GM21717 (cell line): ENCODE measurements at regions not wholly inside any gene's neighbourhood (a gene's known extent, or its start where the extent isn't known, plus 50 kb on each side); places are given as distances from the start of the nearest gene placed in this dataset.
"Not testable (repeated sequence)": the region's sequence is repeated elsewhere in the genome, so short reads cannot be mapped to it uniquely, and the experiment has no call there.

Source experiments
- ATAC-seq: cut with Tn5 transposase; IDR thresholded peaks from one replicate; pipeline ENCODE4 v1.9.1; 2021; ENCODE audit warnings: mild to moderate bottlenecking, moderate library complexity; ENCODE audit not compliant: unreplicated experiment

DNA sequence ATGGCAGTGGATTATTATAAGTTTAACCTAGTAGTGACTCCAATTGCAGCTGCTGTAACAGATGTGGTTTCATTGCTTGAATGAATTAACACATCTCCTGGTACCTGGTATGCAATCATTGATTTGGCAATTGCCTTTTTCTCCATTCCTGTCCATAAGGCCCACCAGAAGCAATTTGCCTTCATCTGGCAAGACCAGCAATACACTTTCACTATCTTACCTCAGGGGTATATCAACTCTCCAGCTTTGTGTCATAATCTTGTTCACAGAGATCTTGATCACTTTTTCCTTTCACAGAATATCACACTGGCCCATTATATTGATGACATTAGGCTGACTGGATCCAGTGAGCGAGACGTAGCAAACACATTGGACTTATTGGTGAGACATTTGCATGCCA is 128.7 kb upstream of the ZC3H12C start:
- no peak for ATAC-seq

GRCh38 chr11:109965445-109965844 is 127.7 kb upstream of the ZC3H12C start:
- ATAC-seq = not testable (repeated sequence)

DNA sequence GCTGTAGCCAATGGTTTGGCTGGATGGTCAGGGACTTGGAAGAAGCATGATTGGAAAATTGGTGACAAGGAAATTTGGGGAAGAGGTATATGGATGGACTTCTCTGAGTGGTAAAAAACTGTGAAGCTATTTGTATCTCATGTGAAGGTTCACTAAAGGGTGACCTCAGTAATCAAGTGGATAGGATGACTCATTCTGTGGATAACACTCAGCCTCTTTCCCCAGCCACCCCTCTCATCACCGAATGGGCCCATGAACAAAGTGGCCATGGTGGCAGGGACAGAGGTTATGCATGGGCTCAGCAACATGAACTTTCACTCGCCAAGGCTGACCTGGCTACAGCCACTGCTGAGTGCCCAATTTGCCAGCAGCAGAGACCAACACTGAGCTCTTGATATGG is 127.3 kb upstream of the ZC3H12C start:
- ATAC-seq = not testable (repeated sequence)

GRCh38 chr11:109967136-109967535 is 126.1 kb upstream of the ZC3H12C start:
- not testable (repeated sequence) for ATAC-seq

DNA sequence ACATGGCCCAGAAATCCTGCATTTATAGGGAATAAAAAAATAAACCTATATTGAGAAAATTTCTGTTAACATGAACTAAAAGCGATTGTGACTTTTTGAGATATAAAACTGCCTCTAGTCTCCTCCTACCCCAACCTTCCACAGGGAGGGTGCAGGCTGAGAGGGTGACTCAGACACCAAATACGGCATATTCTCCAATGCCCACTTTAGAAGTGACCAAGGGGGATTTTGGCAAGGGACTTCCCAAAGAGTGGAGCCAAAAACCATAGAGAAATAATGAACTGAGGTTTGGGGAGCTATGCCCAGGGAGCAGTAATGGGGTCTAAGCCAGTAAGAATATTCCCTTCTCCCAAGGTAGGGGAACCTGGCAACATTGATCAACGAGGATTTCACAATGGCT is 124.9 kb upstream of the ZC3H12C start:
- ATAC-seq = no peak

DNA sequence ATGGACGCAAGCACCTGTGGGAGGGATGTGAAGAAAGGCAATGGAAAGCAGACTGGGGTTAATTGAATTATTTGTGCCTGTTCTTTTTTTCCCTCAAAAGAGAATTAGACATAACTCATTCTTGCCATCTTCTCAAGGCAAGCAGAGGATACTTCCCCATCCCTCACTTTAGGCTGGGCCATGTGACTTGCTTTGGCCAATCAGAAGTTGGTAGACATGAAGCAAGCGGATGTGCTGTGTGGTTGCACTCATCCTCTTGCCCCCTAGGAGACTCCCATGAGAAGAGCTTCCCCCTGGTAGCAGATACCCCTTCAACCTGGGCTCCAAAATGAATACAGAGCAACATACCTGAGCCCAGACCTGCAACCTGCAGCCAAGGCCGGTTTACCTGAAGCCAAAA is 124.4 kb upstream of the ZC3H12C start:
- ATAC-seq = no peak

GRCh38 chr11:109970516-109971183 is 122.5 kb upstream of the ZC3H12C start:
- ATAC-seq = peak; percentile 60

GRCh38 chr11:109971184-109971523 is 122.0 kb upstream of the ZC3H12C start:
- ATAC-seq = no peak

DNA sequence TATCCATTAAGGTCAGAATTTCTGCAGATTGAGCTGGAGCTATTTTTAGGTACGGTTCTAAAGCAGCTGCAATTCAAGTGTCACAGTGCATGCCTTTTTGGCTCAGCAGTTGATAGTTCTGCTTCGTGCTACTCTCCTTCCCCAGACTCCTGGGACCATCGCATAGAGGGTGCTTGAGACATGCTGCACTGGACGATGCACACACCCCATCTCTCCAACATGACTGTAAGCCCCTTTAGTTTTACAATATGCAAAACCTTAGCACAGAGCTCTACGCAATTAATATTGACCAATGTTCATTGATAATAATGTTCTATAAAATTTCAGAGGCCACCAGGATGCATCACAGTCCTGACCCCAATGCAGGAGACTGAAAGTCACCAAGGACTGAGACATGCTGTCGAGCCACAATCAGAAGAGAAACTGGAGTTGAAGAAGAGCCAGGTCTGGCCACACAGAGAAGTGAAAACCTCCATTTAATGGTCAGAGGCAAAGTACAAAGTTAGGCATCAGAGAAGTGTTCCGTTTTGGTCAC is 120.9 kb upstream of the ZC3H12C start:
- ATAC-seq = peak; percentile 63

DNA sequence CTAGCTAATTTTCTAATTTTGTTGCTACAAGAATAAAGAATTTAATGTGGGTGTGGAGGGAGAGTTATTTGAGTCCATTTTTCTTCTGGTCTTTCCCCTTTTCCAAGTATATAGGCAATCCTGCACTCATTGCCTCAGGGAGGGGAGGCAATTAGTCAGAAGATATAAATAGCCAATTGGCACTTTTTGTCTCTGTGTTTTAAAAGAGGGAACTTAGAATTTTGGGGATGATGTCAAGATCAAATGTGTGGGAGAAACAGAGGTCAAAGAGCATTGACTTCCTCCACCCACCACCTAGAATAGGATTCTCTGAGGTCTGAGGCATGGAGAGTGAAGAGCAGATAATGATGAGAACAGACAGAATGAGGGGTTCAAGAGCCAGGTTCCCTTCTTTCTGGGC is 120.3 kb upstream of the ZC3H12C start:
- peak; percentile 5 for ATAC-seq

DNA sequence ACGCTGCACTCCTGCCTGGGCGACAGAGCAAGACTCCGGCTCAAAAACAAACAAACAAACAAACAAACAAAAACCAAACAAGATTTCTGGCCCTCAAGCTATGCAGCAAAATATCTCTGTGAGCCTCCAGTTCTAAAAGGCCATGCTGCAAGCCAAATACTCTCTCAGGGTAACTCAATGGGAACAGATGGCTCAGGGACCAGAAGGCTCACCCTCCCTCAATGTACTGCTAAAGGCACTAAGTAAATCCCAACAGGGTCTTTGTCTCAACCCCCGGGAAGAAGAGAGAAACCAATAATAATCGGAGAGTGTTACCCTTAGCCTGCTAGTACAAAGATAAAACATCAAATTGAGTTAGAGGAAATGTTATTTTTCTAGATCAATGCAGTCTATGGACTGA is 119.7 kb upstream of the ZC3H12C start:
- ATAC-seq = no peak

- no peak for ATAC-seq
Observed at GRCh38 chr11:109974523-109974922, 118.7 kb upstream of the ZC3H12C start.

- ATAC-seq = no peak
Observed at GRCh38 chr11:109978895-109979294, 114.3 kb upstream of the ZC3H12C start.

DNA sequence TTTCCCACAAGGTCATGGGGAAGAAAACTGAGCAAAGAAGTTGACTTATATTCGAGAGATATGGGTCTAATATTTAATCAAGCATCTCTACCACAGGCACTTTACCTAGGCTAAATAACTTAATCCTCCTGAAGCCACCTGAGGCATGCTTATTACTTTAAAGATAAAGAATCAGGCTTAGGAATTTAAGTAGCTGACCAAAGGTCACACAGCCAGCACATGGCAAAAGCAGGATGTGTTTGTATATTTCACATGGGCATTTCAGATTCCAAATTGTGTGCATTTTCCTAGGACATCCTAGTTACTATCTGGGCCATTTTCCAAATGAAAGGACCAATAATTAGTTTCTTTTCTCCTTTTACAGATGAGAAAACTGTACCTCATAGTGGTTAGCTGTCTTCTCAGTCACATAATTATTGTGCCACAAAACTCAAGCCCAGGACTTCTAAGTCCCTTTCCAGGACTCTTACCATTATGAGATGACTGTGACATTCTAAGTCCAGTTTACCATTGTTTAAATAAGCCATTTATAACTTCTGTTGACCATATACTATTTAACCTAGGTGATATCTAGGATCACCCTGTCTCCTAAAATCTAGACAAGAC is 112.1 kb upstream of the ZC3H12C start:
- no peak for ATAC-seq

GRCh38 chr11:109983358-109983757 is 109.8 kb upstream of the ZC3H12C start:
- ATAC-seq = no peak

- ATAC-seq = peak; percentile 94
Observed at GRCh38 chr11:109984634-109985289, 108.4 kb upstream of the ZC3H12C start.

GRCh38 chr11:109986488-109986887 is 106.7 kb upstream of the ZC3H12C start:
- ATAC-seq = no peak

DNA sequence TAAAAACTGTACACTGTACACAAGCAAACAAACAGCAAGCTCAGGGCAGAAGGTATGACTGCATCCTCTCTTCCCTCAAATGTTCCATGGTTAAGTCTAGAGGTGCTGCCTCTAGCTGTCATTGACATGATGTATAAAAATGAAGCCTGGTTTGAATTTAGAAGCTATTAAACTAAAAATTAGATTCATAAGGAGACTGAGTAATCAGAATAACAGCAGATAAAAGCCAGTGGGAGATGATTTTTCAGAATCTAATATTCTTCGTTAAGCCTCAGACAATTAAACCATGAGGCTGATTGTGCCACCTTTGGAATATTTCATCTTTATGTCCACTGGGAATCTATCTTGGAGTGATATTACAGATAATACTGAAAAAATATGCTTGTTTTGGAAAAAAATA is 101.4 kb upstream of the ZC3H12C start:
- no peak for ATAC-seq

GRCh38 chr11:109993786-109994185 is 99.4 kb upstream of the ZC3H12C start:
- ATAC-seq = no peak

DNA sequence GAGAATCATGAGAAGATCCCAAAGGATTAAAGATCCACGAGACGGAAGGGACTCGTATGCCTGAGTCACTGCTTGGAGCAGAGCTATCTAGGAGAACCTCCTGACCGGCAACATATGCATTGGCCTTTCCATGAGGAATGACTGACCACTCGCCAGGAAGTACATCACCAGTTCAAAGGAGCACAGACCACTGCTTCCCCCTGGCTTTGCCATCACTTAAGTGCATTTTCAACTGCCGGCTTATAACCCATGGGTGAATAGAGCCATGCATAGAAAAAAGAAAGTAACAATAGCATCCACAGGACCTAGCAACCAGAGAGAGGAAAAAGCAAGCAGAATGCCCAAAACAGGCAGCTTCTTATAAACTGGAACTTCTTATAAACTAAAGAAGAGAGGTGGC is 98.3 kb upstream of the ZC3H12C start:
- no peak for ATAC-seq

GRCh38 chr11:109996060-109996459 is 97.1 kb upstream of the ZC3H12C start:
- no peak for ATAC-seq

GRCh38 chr11:109998921-109999320 is 94.3 kb upstream of the ZC3H12C start:
- no peak for ATAC-seq
